HK-2 (cell line): ENCODE measurements at regions not wholly inside any gene's neighbourhood (a gene's known extent, or its start where the extent isn't known, plus 50 kb on each side); places are given as distances from the start of the nearest gene placed in this dataset.

Experiments
- DNase-seq: peaks from one replicate; pipeline ENCODE4 v3.0.0-alpha.2; 2018; ENCODE audit not compliant: unreplicated experiment

- DNase-seq = no peak
These were observed 368.9 kb downstream of the RNF144A start for GRCh38 chr2:7286120-7286519.

- no peak for DNase-seq
These were observed 371.3 kb downstream of the RNF144A start for GRCh38 chr2:7288484-7288883.

- no peak for DNase-seq
These were observed 372.5 kb downstream of the RNF144A start for GRCh38 chr2:7289697-7290096.

DNA sequence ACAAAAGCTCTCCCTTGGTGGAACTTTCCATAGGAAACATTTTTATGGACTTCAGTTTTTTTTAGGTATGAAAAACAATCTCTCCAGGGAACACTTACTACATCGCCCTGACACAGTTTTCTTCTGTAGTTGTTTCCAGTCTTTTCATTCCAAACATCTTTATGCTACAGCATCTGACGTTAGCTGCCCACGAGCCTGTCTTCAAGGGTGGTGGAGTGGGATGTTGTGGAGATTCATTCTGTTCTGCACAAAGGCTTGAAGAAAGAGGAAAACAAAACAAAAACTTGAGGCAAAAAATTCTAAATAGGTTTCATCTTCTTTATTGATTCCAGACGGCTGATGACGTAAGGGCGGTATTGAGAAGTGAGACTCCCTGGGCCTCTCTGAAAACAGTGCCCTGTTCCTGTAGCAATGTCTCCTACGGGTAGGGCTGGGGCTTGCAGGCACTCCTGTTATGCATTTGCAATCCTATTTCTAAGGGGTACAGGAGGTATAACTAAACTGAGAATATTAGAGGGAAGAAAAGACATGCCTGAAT, 375.0 kb downstream of the RNF144A start:
- no peak for DNase-seq

DNA sequence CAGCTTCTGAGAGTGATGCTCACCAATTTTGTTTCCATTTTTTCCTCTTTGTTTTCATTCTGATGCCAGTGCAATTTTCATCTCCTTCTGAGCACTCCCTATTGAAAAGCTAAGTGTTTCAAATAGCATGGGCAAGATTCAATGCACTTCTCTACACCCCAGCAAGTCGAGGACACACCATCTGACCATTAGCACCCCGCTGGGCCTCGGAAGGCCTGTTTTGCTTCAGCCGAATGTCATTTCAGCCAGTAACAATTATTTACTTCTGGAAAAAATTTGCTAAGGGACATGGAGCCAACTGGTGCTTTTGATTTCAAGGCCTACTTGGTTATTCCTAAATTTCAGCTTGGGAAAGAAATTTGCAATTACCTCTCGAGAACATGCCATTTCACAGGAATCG, 392.4 kb downstream of the RNF144A start:
- DNase-seq = no peak

DNA sequence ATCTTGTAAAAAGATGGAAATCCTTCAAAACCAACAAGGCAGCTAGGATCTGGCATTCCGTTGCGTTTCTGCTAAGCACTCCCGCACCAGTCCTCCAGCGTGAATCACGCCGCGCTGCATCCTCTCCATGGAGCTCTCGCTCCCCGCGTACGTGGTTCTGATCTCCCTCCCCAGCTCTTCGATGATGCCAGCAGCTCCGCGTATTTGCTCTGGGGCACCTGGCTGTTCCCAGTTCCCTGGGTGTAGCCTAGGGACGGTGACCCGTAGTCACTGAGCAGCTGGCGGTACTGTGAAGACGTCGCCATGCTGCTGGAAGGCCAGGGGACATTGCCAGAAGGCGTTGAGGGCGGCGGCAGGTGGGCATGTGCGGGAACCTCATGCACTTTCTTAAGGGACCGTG, 407.5 kb downstream of the RNF144A start:
- no peak for DNase-seq

DNA sequence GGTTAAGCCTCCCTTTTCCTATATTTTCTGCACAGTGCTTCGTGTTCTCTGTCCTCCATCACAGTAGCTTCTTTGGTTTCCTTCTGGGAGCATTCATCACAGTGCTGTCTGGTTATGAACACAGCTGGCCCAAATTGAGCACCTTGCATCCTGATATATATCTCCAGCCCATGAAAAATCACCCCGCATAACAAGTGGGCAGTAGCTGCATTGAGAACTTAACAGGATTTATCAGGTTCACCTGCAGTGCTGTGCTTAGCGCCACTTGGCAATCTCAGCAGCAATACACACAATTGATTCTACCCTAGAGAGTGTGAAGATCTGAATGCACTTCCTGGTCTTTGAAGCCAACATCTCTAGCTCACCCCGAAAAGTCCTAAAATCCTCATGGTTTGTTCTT, 408.0 kb downstream of the RNF144A start:
- no peak for DNase-seq

DNA sequence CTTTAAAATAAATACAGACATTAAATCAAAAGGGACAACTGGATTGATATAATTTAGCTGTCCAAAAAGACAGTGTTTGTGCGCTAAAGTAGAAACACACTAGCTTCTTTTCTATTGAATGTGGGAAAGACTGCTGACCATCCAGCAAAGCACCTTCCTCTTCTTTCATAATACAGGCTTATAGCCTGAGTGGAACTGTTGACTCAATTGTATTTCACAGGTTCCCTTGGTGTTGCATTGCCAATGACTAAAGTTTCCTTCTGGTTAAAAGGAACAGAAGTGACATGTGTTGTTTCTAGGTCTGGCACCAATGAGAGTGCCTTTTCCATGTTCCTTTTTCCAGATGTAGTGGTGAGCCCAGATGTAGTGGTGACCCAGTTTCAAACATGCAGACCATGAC, 412.3 kb downstream of the RNF144A start:
- no peak for DNase-seq

- DNase-seq = no peak
These were observed 416.1 kb downstream of the RNF144A start for GRCh38 chr2:7333189-7333765.

- DNase-seq = no peak
These were observed 416.8 kb downstream of the RNF144A start for GRCh38 chr2:7333960-7334493.

- DNase-seq = no peak
These were observed 421.7 kb downstream of the RNF144A start for GRCh38 chr2:7338961-7339360.

- DNase-seq = no peak
These were observed 429.1 kb downstream of the RNF144A start for GRCh38 chr2:7346336-7346735.

DNA sequence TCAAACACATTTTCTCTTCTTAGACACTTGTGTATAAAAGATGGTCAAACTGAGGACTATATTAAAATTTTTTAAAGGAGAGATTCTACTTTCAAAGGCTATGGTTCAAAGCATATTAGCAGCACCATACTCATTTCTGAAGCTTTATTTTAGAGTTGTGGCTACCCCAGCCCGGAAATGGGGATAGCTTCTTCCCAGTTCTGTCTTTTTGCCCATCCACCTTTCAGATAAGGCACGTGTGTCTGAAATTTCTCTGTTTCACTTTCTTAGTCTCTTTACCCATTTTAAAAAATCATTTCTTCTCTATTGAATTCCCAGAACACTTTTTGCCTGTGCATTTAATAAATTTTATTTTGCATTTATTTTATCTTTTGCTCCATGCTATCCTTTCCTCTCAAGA, 431.5 kb downstream of the RNF144A start:
- no peak for DNase-seq

- no peak for DNase-seq
These were observed 435.0 kb downstream of the RNF144A start for GRCh38 chr2:7352191-7352590.

GRCh38 chr2:7353571-7353970, 436.4 kb downstream of the RNF144A start:
- no peak for DNase-seq

DNA sequence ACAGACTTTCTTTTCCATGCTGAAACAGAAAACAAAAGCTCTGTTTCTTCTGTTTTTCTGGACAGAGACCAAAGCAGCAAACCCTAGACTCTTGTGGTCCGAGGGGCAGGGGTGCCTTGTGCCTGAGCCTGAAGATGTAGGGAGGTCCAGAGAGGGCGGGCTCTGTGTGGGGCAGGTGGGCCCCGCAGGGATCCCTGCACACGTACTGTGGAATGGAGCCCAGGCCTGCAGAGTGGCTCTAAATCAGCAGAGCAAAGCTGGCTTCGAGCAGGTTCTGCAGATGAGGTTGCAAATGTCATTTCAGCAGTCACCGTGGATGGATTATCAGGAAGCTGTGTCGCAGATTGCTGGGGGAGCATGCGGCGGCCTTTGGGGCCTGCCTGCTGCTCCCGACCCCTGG, 438.6 kb downstream of the RNF144A start:
- no peak for DNase-seq

- DNase-seq = no peak
These were observed 439.8 kb downstream of the RNF144A start for GRCh38 chr2:7356909-7357584.

GRCh38 chr2:7357993-7358392, 440.8 kb downstream of the RNF144A start:
- no peak for DNase-seq

GRCh38 chr2:7358865-7359447, 441.7 kb downstream of the RNF144A start:
- DNase-seq = no peak

- no peak for DNase-seq
These were observed 446.7 kb downstream of the RNF144A start for GRCh38 chr2:7363906-7364305.

DNA sequence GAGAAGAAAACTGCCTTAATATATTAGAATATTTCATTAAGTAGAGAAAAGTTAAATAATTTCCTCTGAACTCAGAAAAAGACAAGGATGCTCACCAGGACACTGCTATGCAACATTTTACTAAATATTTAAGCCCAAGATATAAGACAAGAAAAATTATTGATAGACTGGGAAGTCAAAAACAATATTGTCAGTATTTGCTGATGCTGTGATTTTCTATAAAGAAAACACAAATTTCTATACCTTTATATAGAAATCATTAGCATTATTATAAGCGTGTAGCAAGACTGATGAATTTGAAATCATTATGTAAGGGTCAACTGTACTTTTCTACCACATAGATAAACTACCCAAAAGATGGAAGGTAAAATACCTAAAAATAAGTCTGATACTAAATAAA, 451.0 kb downstream of the RNF144A start:
- no peak for DNase-seq

DNA sequence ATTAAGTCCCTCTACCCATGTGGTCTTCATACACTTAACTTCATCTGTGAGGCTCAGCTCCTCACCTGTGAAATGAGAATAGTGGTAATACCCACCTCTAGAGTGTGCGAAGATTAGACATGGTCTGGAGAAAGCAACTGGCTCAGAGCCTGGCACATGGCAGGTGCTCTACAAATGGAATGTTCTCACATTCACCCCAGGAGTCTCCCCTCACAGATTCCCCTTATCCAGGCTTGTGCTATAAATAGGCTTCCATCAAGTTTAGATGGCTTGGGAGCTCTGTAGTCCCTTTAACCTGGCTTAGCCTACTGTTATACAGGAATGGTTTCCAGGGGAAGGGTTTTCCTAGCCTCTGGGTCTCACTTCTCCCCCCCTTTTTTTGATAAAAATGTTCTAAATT, 455.9 kb downstream of the RNF144A start:
- DNase-seq = no peak

DNA sequence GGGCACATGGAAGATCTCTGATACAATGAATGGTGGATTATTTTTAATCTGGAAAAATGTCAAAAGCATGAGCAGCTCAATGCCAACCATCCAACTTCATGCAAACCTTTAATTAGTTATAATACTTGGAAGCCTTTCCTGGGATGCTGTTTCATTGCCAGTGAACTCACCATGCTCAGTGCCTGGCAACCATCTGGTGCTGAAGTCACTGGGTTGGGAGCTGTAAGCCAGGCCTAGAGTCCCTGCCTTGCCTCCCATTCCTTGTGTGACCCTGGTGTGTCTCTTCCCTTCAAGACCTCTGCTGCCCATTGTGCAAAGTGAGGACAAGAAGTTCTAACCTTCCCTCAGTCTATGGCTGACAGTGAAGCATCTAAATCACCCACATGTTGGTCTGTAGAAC, 458.7 kb downstream of the RNF144A start:
- no peak for DNase-seq
